NOMO-1 (cell line): ENCODE measurements at regions not wholly inside any gene's neighbourhood (a gene's known extent, or its start where the extent isn't known, plus 50 kb on each side); places are given as distances from the start of the nearest gene placed in this dataset.

Experiments used
- DNase-seq, 2 experiments: peaks; one replicate each; lab custom pipeline; 2025; ENCODE audit not compliant: unreplicated experiment in 2 of 2; lab: John Stamatoyannopoulos, UW

DNA sequence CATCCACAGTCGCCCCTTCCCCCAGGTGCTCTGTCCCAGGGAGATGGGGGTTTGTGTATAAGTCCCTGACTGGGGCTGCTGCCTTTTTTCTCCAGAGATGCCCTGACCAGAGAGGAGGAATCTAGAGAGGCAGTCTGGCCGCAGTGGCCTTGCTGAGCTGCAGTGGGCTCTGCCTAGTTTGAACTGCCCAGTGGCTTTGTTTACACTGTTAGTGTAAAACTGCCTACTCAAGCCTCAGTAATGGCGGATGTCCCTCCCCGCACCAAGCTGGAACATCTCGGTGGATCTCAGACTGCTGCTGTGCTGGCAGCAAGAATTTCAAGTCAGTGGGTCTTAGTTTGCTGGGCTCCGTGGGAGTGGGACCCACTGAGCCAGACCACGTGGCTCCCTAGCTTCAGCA is 102.6 kb upstream of the GIMD1 start:
- DNase-seq: no peak

DNA sequence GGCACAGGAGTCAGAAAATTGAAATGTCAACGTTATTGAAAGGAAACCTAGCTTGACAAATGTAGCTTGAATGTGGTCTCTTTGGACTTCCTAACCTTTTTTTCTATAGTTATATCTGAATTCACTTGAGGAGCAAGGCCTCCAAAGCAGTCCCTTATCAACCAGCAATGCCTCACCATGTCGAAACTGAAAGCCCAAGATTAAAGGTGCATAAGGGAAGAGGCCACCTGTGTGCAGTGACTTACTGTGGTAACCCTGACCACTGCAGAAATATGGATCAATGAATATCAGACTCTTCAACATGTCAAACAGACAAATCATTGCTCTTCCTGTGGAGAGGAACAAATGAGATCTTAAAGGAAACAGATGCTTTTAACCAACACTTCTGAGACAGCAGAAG is 95.0 kb upstream of the GIMD1 start:
- DNase-seq: no peak

DNA sequence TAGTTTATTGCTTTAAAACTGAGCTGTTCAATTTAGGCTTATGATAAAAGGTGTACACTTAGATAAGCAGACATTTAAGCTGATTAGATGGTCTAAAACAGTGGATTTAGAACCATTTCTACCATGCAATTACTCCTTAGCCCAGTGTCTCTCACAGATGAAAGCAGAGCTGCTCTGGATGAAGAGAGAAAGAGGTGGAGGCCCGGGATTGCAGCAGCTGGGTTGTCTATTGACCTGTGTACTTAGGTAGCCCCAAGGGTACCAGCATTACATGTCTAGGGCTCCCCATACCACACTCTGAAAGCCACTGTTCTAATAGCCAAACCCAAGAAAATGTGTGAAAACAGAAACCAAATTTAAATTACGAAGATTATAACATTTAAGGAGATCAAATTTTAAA is 86.0 kb upstream of the GIMD1 start:
- DNase-seq: no peak

DNA sequence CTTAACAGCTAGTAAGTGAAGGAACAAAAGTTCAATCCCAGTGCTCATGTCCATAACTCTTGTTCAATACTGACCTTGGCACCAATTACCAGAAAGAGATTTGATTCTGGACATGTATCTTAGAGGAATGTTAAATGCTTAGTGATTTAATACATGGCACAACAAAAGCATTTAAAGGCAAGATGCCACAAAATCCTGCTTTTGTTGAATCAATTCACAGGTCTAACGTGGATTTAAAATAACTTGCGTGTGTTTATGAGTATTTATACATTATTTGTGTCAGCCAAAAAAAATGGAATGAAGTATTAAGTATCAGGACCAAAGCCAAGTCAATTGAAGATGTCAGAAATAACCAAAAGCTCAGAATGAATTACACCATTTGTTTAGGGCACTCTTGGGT is 85.4 kb upstream of the GIMD1 start:
- no peak for DNase-seq

DNA sequence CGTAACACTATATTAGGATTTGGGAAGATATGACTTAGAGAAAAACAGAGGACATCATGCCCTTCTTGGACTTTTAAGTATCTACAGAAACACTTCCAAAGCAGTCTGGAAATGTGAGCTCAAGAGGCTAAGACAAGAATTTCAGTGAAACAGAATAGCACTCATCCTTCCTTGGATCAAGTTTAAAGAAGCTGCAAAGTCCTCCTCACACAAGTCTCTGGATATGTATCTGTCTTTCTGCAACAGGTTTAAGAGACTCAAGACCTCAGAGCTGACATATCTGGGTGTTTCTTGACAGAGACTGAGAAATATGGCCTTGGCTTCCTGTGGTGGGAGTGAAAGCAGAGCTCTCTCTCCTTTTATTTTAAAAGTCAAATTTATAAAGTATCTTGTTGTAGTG is 82.5 kb upstream of the GIMD1 start:
- no peak for DNase-seq

DNA sequence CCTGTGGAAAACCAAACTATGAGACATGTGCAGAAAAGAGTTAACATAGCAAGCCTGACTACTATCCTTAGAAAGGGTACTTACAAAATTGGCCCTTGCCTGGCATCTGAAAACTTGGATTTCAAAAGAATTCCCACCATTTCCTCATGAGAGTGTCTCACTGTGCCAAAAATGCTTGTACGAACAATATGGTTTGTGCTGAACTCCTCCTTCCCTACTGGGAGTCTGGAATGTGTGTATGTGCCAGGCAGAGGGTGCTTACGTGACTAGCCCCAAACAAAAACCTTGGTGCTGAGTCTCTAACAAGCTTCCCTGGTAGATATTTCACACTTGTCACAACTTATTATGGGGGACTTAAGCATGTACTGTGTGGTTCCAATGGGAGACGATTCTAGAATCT is 81.7 kb upstream of the GIMD1 start:
- DNase-seq: no peak

DNA sequence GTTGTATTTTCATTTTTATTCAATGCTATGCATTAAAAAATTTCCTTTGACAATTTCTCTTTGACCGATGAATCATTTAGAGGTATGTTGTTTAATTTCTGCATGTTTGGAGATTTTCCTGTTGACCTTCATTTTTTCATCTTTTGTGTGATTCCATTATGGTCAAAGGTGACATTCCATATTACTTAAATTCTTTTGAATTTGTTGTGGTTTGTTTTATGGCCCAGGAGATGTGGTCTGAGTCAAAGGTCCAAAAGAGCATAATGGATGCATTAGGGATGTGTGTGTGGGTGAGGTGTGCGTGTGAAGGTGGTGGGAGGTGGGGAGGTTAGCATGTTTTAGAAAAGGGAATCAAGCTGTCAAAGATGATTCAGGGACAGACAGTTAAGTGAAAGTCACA is 76.0 kb upstream of the GIMD1 start:
- DNase-seq: no peak

DNA sequence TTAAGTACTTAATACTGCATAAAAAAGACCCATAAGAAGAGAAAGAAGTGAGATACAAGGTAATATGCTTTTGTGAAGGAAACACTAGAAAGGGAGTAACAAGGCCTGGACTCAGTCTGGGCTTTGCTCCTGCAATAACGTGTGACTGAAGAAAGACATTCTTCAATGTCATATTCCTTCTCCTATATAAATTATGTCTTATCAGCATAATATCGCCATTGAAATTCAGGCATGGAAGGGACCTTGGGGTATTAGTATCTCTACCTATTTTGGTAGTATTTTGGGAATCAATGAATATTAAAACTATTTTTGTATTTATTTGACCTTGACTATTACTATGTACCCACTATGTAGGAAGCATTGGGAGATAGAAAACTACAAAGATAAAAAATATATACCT is 62.2 kb upstream of the GIMD1 start:
- no peak for DNase-seq

DNA sequence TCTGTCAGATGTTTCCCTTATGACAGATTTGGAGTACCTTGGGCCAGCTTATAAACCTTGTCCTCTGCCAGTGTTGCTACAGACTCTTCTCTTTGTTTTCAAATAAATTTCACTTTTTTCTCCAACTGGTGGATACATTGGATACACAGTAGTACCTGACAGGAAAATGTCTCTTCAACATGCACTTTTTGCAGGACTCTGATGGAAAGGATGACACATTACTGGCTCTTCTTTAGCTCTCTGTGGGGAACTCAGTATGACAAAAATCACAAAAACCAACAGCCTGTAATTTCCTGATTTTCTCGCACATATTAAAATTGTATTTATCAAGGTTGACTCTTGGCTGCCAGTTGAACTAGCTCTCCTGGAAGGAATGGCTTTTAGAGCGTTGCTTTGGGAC is 61.3 kb upstream of the GIMD1 start:
- DNase-seq: no peak

DNA sequence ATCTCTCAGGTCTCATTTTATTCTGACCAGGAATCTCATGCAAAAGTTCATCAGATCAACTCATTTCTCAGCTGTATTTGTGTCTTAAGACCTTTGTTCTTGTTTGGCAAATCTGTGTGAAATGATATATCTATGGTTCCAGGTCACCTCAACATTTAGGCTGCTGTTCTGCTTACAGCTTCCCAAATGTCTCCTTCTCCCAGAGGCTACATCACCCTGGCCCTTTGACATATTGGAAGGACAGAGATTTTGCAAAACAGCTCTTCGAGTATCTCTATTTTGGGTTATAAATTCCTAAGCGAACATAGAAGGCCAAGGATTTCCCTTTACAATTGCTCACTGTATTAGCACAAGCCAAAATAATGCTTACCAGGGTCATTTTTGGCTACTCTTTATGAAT is 57.5 kb upstream of the GIMD1 start:
- DNase-seq: no peak

DNA sequence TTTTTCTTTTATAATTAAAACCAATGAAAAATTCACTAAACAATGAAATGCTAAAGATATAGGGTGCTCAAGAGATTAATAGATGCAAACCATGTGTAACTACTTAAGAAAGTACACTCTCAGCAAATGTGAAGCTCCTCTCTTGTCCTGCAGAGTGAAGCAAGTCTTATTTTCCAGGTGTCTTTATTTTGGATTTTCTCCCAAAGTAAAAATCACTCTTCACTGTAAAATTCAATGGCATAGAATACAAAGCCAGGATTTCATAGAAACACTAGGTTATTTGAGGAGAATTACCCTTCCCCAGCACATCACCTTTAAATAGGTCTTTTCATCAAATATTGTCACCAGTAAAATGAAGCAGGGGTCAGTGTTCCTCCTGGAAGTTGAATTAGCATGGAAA is 57.0 kb upstream of the GIMD1 start:
- no peak for DNase-seq

DNA sequence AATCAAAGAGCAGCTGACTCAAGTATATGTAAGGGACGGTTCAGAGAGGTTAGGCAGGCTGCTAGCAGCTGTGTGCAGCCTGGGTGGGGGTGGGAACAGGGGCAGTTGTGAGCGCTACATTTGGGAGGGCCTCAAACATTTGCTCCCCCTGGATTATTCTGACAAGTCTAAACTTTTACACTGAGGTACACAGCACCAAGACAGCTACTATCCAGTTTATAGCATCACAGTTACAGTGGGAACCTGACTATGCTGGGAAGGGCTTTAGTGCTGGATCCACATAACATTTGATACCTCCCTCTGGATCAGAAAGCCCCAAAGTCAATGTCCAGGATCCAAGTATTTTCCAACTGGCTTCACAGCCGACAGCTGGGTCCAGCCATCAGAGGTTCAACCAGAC is 55.8 kb upstream of the GIMD1 start:
- no peak for DNase-seq

DNA sequence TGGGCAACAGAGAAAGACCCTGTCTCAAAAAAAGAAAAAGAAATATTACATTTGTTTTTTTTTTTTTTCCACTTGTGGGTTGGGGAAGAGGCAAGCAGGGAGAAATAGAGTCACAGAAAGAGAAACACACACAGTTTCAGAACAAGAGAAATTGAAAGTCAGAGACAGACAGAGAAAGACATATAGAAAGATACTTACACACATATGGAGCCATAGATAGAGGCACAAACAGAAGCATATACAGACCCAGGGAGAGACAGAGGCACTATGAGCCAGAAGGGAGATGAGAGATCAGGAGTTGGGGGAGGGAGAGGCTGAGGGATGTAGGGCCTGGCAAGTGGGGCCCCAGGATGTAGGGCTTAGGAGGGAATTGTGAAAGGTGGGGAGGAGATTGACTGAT is 55.2 kb upstream of the GIMD1 start:
- DNase-seq: no peak

DNA sequence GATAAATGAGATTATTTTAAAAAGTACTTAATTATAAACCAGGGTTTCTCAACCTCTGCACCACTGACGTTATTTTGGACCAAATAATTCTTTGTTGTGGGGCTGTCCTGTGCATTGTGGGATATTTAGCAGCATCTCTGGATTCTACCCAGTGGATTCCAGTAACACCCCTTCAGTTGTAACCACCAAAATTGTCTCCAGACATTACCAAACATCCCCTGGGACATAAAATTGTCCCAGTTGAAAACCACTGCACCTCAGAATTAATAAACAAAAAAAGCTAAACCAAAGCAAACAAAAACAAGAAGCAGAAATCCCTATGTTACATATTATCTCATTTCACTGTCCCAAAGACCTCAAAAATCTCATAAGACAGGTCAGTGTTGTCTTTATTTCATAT is 54.2 kb upstream of the GIMD1 start:
- no peak for DNase-seq

DNA sequence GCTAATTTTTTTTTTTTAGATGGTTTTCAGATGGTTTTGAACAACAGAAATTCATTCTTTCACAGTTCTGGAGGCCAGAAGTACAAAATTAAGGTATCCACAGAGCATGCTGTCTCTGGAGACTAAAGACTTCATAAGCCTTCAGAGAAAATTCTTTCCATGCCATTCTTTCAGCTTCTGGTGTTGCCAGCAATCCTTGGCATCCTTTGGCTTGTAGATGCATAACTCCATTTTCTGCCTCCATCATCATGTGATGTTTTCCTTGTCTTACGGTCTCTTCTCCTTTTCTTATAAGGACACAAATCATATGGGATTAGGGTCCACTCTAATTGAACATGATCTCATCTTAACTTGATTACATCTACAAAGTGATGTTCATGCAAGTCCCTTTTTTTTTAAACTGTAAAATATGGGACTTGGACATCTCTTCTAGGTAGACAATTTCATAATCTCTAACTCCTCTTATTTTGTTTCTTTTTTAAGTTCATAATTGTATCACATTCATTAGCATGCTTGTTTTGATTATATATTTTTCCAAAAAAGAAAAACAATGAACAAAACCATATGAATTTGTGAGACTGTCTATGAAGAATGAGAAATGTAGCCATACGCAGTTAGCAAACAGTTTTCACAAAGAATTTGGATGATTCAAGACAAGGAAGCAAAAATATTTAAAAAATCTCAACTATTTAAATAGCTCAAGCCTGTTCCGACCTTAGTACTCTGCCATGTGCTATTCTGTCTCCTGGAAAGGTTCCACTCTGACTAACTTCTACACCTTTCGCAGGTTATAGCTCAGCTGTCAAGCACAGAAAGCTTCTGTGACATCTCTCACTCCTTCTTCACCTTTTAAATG is 53.1 kb upstream of the GIMD1 start:
- DNase-seq: no peak

DNA sequence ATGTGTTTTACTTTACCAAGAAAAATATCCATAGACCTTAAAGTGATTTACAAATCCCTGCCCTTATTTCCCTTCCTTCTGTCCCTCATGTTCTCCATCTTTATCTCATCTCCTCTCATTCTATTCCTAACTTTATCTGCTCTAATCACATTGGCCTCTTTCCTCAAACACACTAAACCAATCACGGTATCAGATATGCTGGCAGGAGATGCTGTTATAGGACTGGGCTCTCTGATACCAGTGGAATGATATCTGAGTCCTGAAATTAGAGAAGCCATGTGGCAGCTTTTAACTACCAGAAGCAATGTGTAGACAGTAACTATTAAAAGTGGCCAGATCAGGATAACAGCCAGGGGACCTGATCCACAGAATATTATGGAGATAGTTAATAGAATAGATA is 49.9 kb upstream of the GIMD1 start:
- no peak for DNase-seq
